Gastrocnemius medialis (tissue), 4 donors: ENCODE measurements at regions not wholly inside any gene's neighbourhood (a gene's known extent, or its start where the extent isn't known, plus 50 kb on each side); places are given as distances from the start of the nearest gene placed in this dataset.

Experiments
- POLR2A ChIP-seq, 2 donors: fragments of 450-650 bp; IDR thresholded peaks; one replicate each; pipeline ENCODE4 v1.6.1; 2017; ENCODE audit warnings: antibody characterized with exemption in 2 of 2, mild to moderate bottlenecking in 2 of 2, moderate library complexity in 2 of 2
- TF ChIP-seq, protein P1 (sequence below), 5 experiments: fragments of 450-650 bp in 3 of 5; fragments of 200-600 bp in 2 of 5; sonication (generic) in 2 of 5; IDR thresholded peaks in 4 of 5; conservative IDR thresholded peaks in 1 of 5; 1 replicate in 4 of 5; 2 replicates in 1 of 5; pipeline ENCODE4 v1.5.1; 2016 to 2019; ENCODE audit warnings: antibody characterized with exemption in 5 of 5, mild to moderate bottlenecking in 3 of 5, moderate library complexity in 3 of 5

DNA sequence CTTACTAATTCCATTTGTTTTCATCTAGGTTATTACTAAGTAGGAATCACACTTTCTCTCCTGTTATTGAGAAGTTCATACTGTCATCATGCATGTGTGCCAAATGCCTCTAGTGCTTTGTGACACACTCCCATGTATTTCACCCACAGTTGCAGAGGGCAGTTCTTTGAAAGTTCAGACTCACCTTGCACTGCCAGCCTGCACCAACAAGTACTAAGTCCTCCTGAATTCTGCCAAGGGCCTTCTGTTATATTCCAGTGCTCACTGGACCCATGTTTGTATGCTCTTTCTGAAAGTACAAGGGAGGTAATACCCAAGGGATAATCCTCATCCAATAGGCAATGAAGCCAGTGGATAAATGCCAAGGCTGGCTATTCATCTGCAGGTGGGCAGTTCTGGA, 136.6 kb upstream of the ARPP21 start:
- TF ChIP-seq, protein P1, sequence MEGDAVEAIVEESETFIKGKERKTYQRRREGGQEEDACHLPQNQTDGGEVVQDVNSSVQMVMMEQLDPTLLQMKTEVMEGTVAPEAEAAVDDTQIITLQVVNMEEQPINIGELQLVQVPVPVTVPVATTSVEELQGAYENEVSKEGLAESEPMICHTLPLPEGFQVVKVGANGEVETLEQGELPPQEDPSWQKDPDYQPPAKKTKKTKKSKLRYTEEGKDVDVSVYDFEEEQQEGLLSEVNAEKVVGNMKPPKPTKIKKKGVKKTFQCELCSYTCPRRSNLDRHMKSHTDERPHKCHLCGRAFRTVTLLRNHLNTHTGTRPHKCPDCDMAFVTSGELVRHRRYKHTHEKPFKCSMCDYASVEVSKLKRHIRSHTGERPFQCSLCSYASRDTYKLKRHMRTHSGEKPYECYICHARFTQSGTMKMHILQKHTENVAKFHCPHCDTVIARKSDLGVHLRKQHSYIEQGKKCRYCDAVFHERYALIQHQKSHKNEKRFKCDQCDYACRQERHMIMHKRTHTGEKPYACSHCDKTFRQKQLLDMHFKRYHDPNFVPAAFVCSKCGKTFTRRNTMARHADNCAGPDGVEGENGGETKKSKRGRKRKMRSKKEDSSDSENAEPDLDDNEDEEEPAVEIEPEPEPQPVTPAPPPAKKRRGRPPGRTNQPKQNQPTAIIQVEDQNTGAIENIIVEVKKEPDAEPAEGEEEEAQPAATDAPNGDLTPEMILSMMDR (IDR thresholded peaks at IDR 0.05 in 4 of 5, conservative IDR thresholded peaks at IDR 0.05 in 1 of 5) = no peak
- TF ChIP-seq POLR2A (IDR thresholded peaks at IDR 0.05) = no peak
